ENCODE measurements at regions not wholly inside any gene's neighbourhood (a gene's known extent, or its start where the extent isn't known, plus 50 kb on each side); places are given as distances from the start of the nearest gene placed in this dataset.

DNA sequence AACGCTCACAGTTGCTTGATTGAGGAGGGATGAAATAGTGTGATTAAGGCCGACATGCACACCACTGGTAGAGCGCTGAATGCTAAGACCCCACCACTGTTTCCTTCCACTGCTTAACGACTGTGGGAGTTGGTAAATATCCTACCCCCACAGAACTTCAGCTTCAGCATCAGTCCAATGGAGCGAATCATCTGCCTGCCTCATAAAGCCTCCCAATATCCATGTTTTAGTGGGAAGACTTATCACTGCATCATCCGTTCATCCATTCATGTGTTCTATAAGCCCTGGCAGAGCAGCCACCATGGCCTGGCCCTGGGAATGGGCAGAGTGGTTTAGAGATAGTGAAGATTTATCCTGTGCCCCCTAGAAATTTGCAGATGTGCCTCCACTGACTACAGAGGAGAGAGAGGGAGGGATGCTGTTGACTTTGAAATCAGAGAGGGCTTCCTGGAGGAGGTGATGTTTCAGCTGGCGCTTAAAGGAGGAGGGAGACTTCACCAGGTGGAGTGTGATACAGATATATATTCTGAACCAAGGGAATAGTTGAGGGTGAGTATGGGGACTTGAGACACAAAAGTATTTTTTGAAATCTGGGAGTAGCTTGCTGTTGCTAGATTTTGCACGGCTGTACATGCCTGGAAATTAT is 71.9 kb upstream of the STX18 start:
- Histone ChIP-seq H3K36me3 (peaks cover 0 to 6% (median 0%) of the 10 kb centered on the region in 6 donors), H3K4me3 (no peak overlapping the region), H3K9me3 (peaks cover 0 to 4% (median 0%) of the 10 kb centered on the region in 8 donors), H3K4me1 (no peaks in the 10 kb centered on the region), H3K27ac (no peak overlapping the region), H3K27me3 (replicated peaks in 1 of 7) (no peaks in the 10 kb centered on the region)
- TF ChIP-seq POLR2A (IDR thresholded peaks at IDR 0.05) (no peak), POLR2AphosphoS5 (IDR thresholded peaks at IDR 0.05) (no peak)
- TF ChIP-seq, protein P1, sequence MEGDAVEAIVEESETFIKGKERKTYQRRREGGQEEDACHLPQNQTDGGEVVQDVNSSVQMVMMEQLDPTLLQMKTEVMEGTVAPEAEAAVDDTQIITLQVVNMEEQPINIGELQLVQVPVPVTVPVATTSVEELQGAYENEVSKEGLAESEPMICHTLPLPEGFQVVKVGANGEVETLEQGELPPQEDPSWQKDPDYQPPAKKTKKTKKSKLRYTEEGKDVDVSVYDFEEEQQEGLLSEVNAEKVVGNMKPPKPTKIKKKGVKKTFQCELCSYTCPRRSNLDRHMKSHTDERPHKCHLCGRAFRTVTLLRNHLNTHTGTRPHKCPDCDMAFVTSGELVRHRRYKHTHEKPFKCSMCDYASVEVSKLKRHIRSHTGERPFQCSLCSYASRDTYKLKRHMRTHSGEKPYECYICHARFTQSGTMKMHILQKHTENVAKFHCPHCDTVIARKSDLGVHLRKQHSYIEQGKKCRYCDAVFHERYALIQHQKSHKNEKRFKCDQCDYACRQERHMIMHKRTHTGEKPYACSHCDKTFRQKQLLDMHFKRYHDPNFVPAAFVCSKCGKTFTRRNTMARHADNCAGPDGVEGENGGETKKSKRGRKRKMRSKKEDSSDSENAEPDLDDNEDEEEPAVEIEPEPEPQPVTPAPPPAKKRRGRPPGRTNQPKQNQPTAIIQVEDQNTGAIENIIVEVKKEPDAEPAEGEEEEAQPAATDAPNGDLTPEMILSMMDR (IDR thresholded peaks at IDR 0.05 in 8 of 11, conservative IDR thresholded peaks at IDR 0.05 in 3 of 11): no peak
- DNase-seq: no peak
- intact Hi-C loops (cut with DNase I; ENCODE audit: low total_unique reads): no loop called here
- 86 to 94% (median 91%) methylated on average over 8 of the region's 8 CpGs for WGBS, 5 donors

DNA sequence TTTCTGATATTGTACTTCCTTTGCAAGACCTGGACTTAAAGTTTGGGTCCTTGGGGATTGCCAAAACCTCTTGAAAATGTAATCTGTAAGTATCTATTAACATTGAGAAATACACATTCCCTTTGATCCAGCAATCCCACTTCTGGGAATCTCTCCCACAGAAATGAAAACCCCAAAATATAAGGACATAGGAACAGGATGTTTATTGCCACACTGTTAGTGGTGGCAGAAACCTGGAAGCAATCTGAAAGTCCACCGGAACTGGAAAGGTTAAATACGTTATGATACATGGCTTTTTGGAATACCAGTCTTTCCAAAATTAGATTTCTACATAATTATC is 71.2 kb upstream of the STX18 start:
- intact Hi-C loops (cut with DNase I; ENCODE audit: low total_unique reads): no loop called here
- WGBS, 5 donors: 60 to 74% (median 69%) methylated on average over 2 of the region's 2 CpGs
- Histone ChIP-seq H3K4me1 (no peaks in the 10 kb centered on the region), H3K9me3 (no peaks in the 10 kb centered on the region), H3K4me3 (no peak overlapping the region), H3K27me3 (replicated peaks in 1 of 7) (no peaks in the 10 kb centered on the region), H3K36me3 (peaks cover 0 to 6% (median 0%) of the 10 kb centered on the region in 6 donors), H3K27ac (no peak overlapping the region)
- no peak for DNase-seq
- no peak for TF ChIP-seq POLR2AphosphoS5 (IDR thresholded peaks at IDR 0.05)
- no peak for TF ChIP-seq POLR2A (IDR thresholded peaks at IDR 0.05)
- TF ChIP-seq, protein P1 (IDR thresholded peaks at IDR 0.05 in 8 of 11, conservative IDR thresholded peaks at IDR 0.05 in 3 of 11): no peak

DNA sequence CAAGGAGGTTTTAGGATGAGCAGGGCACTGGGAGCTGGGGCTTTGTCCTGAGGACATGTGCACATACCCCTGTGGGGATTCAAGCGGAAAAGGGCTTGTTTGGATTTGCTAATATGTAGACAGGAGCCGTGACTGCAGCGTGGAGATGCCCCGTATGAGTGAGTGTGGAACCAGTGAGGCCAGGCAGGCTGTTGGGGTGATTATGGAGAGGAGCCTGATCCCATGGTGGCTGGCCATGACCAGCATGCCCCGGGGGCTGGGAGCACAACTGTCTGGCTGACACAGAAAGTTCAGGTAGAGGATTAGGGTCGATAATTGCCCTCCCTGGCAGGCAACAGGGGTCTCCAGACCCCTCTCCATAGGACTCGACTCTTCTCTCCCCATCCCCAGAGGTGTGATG is 68.8 kb upstream of the STX18 start:
- H3K27ac ChIP-seq: no peak overlapping the region
- H3K36me3 ChIP-seq: peaks cover 0 to 6% (median 0%) of the 10 kb centered on the region in 6 donors
- H3K9me3 ChIP-seq: no peaks in the 10 kb centered on the region
- no peak for DNase-seq
- TF ChIP-seq, protein P1 (IDR thresholded peaks at IDR 0.05 in 8 of 11, conservative IDR thresholded peaks at IDR 0.05 in 3 of 11): no peak
- TF ChIP-seq POLR2AphosphoS5 (IDR thresholded peaks at IDR 0.05) (no peak), POLR2A (IDR thresholded peaks at IDR 0.05) (no peak)
- no peak overlapping the region for H3K4me3 ChIP-seq
- H3K27me3 ChIP-seq (replicated peaks in 1 of 7): no peaks in the 10 kb centered on the region
- 84 to 96% (median 95%) methylated on average over 7 of the region's 7 CpGs for WGBS, 5 donors
- intact Hi-C loops (cut with DNase I; ENCODE audit: low total_unique reads): no loop called here
- no peaks in the 10 kb centered on the region for H3K4me1 ChIP-seq

DNA sequence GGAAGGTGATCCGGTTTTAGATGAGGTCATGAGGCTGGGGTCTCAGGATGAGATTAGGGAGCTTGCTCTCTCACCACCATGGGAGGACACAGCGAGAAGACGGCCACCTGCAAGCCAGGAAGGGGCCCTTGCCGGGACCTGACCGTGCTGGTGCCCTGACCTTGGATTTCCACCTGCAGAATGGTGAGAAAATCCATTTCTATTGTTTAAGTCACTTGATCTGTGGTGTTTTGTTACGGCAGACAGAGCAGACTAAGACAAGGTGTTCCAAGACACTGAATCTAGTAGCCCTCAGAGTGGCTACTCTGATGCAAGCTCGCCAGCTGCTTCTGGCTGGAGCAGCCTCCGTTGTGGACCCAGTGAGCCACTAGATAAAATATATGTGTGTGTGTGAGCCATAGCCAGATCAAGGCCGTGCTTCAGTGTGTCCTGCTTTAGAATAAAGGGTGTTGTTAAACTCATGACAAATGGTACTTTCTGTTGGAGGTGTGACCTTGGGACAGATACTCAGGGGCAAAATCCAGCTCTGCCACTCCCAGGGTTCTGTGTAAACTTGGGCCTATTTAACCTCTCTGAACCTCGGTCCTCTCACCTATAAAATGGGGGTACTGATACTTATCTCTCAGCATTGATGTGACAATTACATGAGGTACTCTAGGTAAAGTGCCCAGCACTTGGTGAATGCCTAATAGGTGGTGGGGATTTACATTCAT is 67.9 kb upstream of the STX18 start:
- H3K36me3 ChIP-seq: peaks cover 0 to 6% (median 0%) of the 10 kb centered on the region in 6 donors
- no peaks in the 10 kb centered on the region for H3K9me3 ChIP-seq
- H3K27me3 ChIP-seq (replicated peaks in 1 of 7): no peaks in the 10 kb centered on the region
- H3K4me3 ChIP-seq: no peak overlapping the region
- DNase-seq: no peak
- no peak overlapping the region for H3K27ac ChIP-seq
- intact Hi-C loops (cut with DNase I; ENCODE audit: low total_unique reads): no loop called here
- 82 to 88% (median 85%) methylated on average over 10 of the region's 10 CpGs for WGBS, 5 donors
- no peaks in the 10 kb centered on the region for H3K4me1 ChIP-seq
- TF ChIP-seq POLR2A (IDR thresholded peaks at IDR 0.05) (no peak), POLR2AphosphoS5 (IDR thresholded peaks at IDR 0.05) (no peak)
- TF ChIP-seq, protein P1 (IDR thresholded peaks at IDR 0.05 in 8 of 11, conservative IDR thresholded peaks at IDR 0.05 in 3 of 11): no peak

All from spleen (tissue), 11 donors.